HG02870 (cell line): ENCODE measurements at regions not wholly inside any gene's neighbourhood (a gene's known extent, or its start where the extent isn't known, plus 50 kb on each side); places are given as distances from the start of the nearest gene placed in this dataset.

ENCODE experiments used
- ATAC-seq: cut with Tn5 transposase; IDR thresholded peaks from one replicate; pipeline ENCODE4 v1.9.1; 2021; ENCODE audit warnings: mild to moderate bottlenecking, moderate library complexity; ENCODE audit not compliant: unreplicated experiment

- no peak for ATAC-seq
Observed at GRCh38 chr4:23355258-23355657, 534.6 kb downstream of the PPARGC1A start.

GRCh38 chr4:23353200-23353599, 536.6 kb downstream of the PPARGC1A start:
- ATAC-seq, result no peak

GRCh38 chr4:23348789-23349498, 540.9 kb downstream of the PPARGC1A start:
- ATAC-seq, result no peak

GRCh38 chr4:23337292-23337691, 552.6 kb downstream of the PPARGC1A start:
- no peak for ATAC-seq

GRCh38 chr4:23333946-23334878, 555.6 kb downstream of the PPARGC1A start:
- peak; percentile 79 for ATAC-seq

- ATAC-seq, result no peak
Observed at GRCh38 chr4:23333556-23333945, 556.3 kb downstream of the PPARGC1A start.

GRCh38 chr4:23332313-23332712, 557.5 kb downstream of the PPARGC1A start:
- no peak for ATAC-seq

GRCh38 chr4:23327120-23327519, 562.7 kb downstream of the PPARGC1A start:
- no peak for ATAC-seq

- ATAC-seq, result no peak
Observed at GRCh38 chr4:23324021-23324690, 565.7 kb downstream of the PPARGC1A start.

GRCh38 chr4:23323436-23323835, 566.4 kb downstream of the PPARGC1A start:
- ATAC-seq, result no peak

GRCh38 chr4:23322732-23323131, 567.1 kb downstream of the PPARGC1A start:
- no peak for ATAC-seq

GRCh38 chr4:23320931-23321587, 568.8 kb downstream of the PPARGC1A start:
- ATAC-seq, result no peak

- ATAC-seq, result no peak
Observed at GRCh38 chr4:23312686-23313085, 577.2 kb downstream of the PPARGC1A start.

GRCh38 chr4:23311983-23312382, 577.9 kb downstream of the PPARGC1A start:
- ATAC-seq, result no peak

- no peak for ATAC-seq
Observed at GRCh38 chr4:23305026-23305425, 584.8 kb downstream of the PPARGC1A start.

GRCh38 chr4:23298371-23298770, 591.5 kb downstream of the PPARGC1A start:
- ATAC-seq, result no peak

- ATAC-seq, result no peak
Observed at GRCh38 chr4:23297327-23297726, 592.5 kb downstream of the PPARGC1A start.

GRCh38 chr4:23291139-23291538, 598.4 kb downstream of the GBA3 start:
- no peak for ATAC-seq

- no peak for ATAC-seq
Observed at GRCh38 chr4:23290656-23291055, 597.9 kb downstream of the GBA3 start.

- no peak for ATAC-seq
Observed at GRCh38 chr4:23279377-23279986, 586.7 kb downstream of the GBA3 start.

- ATAC-seq, result no peak
Observed at GRCh38 chr4:23278845-23279244, 586.1 kb downstream of the GBA3 start.
